ENCODE measurements at regions not wholly inside any gene's neighbourhood (a gene's known extent, or its start where the extent isn't known, plus 50 kb on each side); places are given as distances from the start of the nearest gene placed in this dataset.

DNA sequence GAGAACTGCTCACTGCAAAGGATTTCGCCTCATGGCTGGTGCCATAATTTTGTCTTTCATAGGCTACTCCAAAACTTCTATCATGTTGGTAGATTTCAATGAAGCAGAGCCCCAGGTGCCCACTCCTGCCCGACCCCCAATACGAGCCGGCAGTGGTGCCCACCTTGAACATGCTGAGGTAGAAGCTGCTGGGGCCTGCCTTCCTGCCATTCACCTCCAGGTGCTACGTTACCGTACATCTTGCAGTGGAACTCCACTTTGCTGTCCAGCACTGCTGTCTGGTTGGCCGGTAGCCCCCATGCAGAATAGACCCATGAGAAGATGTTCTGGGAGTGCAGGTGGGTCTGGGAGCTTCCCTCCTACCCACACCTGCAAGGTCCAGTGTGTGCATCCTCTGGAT, 502.8 kb upstream of the TBL1XR1 start:
- no peak for ATAC-seq
- no peak for TF ChIP-seq ESRRG (CRISPR knock-in tag; IDR thresholded peaks at IDR 0.05)
- TF ChIP-seq POU6F1 (CRISPR knock-in tag; IDR thresholded peaks at IDR 0.05; ENCODE audit: borderline replicate concordance, low read depth): no peak
- no peak for TF ChIP-seq CREB5 (CRISPR knock-in tag; IDR thresholded peaks at IDR 0.05; ENCODE audit: low read depth)
- no peak for TF ChIP-seq ISL1 (CRISPR knock-in tag; IDR thresholded peaks at IDR 0.05)
- TF ChIP-seq TCF4 (CRISPR knock-in tag; IDR thresholded peaks at IDR 0.05; ENCODE audit: borderline replicate concordance): no peak
- TF ChIP-seq GLIS3 (CRISPR knock-in tag; IDR thresholded peaks at IDR 0.05): no peak
- TF ChIP-seq, protein P1, sequence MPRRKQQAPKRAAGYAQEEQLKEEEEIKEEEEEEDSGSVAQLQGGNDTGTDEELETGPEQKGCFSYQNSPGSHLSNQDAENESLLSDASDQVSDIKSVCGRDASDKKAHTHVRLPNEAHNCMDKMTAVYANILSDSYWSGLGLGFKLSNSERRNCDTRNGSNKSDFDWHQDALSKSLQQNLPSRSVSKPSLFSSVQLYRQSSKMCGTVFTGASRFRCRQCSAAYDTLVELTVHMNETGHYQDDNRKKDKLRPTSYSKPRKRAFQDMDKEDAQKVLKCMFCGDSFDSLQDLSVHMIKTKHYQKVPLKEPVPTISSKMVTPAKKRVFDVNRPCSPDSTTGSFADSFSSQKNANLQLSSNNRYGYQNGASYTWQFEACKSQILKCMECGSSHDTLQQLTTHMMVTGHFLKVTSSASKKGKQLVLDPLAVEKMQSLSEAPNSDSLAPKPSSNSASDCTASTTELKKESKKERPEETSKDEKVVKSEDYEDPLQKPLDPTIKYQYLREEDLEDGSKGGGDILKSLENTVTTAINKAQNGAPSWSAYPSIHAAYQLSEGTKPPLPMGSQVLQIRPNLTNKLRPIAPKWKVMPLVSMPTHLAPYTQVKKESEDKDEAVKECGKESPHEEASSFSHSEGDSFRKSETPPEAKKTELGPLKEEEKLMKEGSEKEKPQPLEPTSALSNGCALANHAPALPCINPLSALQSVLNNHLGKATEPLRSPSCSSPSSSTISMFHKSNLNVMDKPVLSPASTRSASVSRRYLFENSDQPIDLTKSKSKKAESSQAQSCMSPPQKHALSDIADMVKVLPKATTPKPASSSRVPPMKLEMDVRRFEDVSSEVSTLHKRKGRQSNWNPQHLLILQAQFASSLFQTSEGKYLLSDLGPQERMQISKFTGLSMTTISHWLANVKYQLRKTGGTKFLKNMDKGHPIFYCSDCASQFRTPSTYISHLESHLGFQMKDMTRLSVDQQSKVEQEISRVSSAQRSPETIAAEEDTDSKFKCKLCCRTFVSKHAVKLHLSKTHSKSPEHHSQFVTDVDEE (CRISPR knock-in tag; IDR thresholded peaks at IDR 0.05): no peak
- no peak for TF ChIP-seq ZC3H10 (CRISPR knock-in tag; IDR thresholded peaks at IDR 0.05)
- TF ChIP-seq, protein P2, sequence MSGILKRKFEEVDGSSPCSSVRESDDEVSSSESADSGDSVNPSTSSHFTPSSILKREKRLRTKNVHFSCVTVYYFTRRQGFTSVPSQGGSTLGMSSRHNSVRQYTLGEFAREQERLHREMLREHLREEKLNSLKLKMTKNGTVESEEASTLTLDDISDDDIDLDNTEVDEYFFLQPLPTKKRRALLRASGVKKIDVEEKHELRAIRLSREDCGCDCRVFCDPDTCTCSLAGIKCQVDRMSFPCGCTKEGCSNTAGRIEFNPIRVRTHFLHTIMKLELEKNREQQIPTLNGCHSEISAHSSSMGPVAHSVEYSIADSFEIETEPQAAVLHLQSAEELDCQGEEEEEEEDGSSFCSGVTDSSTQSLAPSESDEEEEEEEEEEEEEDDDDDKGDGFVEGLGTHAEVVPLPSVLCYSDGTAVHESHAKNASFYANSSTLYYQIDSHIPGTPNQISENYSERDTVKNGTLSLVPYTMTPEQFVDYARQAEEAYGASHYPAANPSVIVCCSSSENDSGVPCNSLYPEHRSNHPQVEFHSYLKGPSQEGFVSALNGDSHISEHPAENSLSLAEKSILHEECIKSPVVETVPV (CRISPR knock-in tag; IDR thresholded peaks at IDR 0.05): no peak
- no peak for TF ChIP-seq ZNF70 (CRISPR knock-in tag; IDR thresholded peaks at IDR 0.05)
- no peak for TF ChIP-seq ZFP30 (CRISPR knock-in tag; IDR thresholded peaks at IDR 0.05)
- TF ChIP-seq OSR1 (CRISPR knock-in tag; IDR thresholded peaks at IDR 0.05): no peak
- TF ChIP-seq TOX (CRISPR knock-in tag; IDR thresholded peaks at IDR 0.05; ENCODE audit: borderline replicate concordance): no peak
- TF ChIP-seq ZNF8 (CRISPR knock-in tag; IDR thresholded peaks at IDR 0.05): no peak

DNA sequence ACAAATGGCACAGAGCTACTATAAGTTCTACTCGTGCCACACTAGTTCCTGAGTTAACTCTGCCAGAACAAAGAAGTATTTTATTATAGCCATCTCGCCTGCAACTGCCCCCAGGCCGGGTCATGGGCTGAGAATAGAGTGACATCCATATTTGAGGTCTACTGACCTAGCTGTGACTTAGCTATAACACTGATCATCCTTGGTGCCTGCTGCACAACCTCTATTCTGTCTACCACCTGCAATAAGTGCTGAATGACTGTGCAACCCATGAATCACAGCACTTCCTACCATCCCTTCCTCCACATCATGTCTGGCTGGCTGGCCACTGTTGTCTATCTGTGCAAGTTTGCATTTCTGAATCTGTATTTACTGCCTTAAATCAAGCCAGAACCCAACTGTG, 506.5 kb upstream of the TBL1XR1 start:
- no peak for ATAC-seq
- TF ChIP-seq ZFP30 (CRISPR knock-in tag; IDR thresholded peaks at IDR 0.05) (no peak), ZNF565 (CRISPR knock-in tag; conservative IDR thresholded peaks at IDR 0.05; ENCODE audit: low read depth) (no peak), ZFP3 (CRISPR knock-in tag; IDR thresholded peaks at IDR 0.05) (no peak), SNAI2 (CRISPR knock-in tag; IDR thresholded peaks at IDR 0.05) (no peak), PPARA (CRISPR knock-in tag; IDR thresholded peaks at IDR 0.05; ENCODE audit: borderline replicate concordance) (no peak), GLIS3 (CRISPR knock-in tag; IDR thresholded peaks at IDR 0.05) (no peak), ARNTL (CRISPR knock-in tag; IDR thresholded peaks at IDR 0.05; ENCODE audit: borderline replicate concordance, low read depth) (no peak), BACH2 (CRISPR knock-in tag; IDR thresholded peaks at IDR 0.05; ENCODE audit: borderline replicate concordance) (no peak)
- TF ChIP-seq, protein P1 (CRISPR knock-in tag; IDR thresholded peaks at IDR 0.05): no peak
- TF ChIP-seq, protein P2 (CRISPR knock-in tag; IDR thresholded peaks at IDR 0.05): no peak

Data from SK-N-SH treated with all-trans-retinoic acid at 6 μM for 48 hours (cell line).